Neural progenitor cell (in vitro differentiated cells): ENCODE measurements at regions not wholly inside any gene's neighbourhood (a gene's known extent, or its start where the extent isn't known, plus 50 kb on each side); places are given as distances from the start of the nearest gene placed in this dataset.

ENCODE experiments used
- DNase-seq: peaks from one replicate; pipeline ENCODE4 v3.0.0-alpha.2; 2016; ENCODE audit warnings: low spot score
- H2AFZ ChIP-seq: fragments of 200-600 bp; sonication (generic); replicated peaks from 2 replicates; pipeline ENCODE4 v1.6.1; 2016; ENCODE audit warnings: antibody characterized with exemption
- H3F3A ChIP-seq: fragments of 200-600 bp; sonication (generic); 2 replicates; pipeline ENCODE4 v1.6.1; 2016; ENCODE audit warnings: antibody characterized with exemption, low read depth
- H3K27ac ChIP-seq: fragments of 200-600 bp; sonication (generic); 2 replicates; pipeline ENCODE4 v1.5.1; 2016; ENCODE audit warnings: mild to moderate bottlenecking
- H3K27me3 ChIP-seq: fragments of 200-600 bp; sonication (generic); 2 replicates; pipeline ENCODE4 v1.6.1; 2016; ENCODE audit warnings: mild to moderate bottlenecking, moderate library complexity
- H3K36me3 ChIP-seq: fragments of 200-600 bp; sonication (generic); 2 replicates; pipeline ENCODE4 v1.5.1; 2016
- H3K4me1 ChIP-seq: fragments of 200-600 bp; sonication (generic); 2 replicates; pipeline ENCODE4 v1.6.1; 2016; ENCODE audit warnings: mixed run types
- H3K4me2 ChIP-seq: fragments of 200-600 bp; sonication (generic); 2 replicates; pipeline ENCODE4 v1.6.1; 2016
- H3K4me3 ChIP-seq: fragments of 200-600 bp; sonication (generic); 2 replicates; pipeline ENCODE4 v1.5.1; 2016
- H3K79me2 ChIP-seq: fragments of 200-600 bp; sonication (generic); 2 replicates; pipeline ENCODE4 v1.6.1; 2016; ENCODE audit warnings: low read depth
- H3K9ac ChIP-seq: fragments of 200-600 bp; sonication (generic); 2 replicates; pipeline ENCODE4 v1.6.1; 2016
- H3K9me3 ChIP-seq: fragments of 200-600 bp; sonication (generic); 2 replicates; pipeline ENCODE4 v1.5.1; 2016; ENCODE audit warnings: low read depth
- H4K20me1 ChIP-seq: fragments of 200-600 bp; sonication (generic); 2 replicates; pipeline ENCODE4 v1.6.1; 2016; ENCODE audit warnings: low read depth
- H3K27ac Mint-ChIP-seq: 3 replicates; pipeline ENCODE4 v1.8.0; 2021; ENCODE audit warnings: mixed read lengths
- H3K27me3 Mint-ChIP-seq: 2 replicates; pipeline ENCODE4 v1.8.0; 2022; ENCODE audit warnings: low read depth, mild to moderate bottlenecking, inconsistent platforms, moderate library complexity, mixed read lengths; ENCODE audit not compliant: insufficient read depth
- H3K36me3 Mint-ChIP-seq: 3 replicates; pipeline ENCODE4 v1.8.0; 2021; ENCODE audit warnings: mixed read lengths
- H3K4me1 Mint-ChIP-seq: 3 replicates; pipeline ENCODE4 v1.8.0; 2021; ENCODE audit warnings: mixed read lengths
- H3K4me3 Mint-ChIP-seq: 3 replicates; pipeline ENCODE4 v1.8.0; 2021; ENCODE audit warnings: mild to moderate bottlenecking, moderate library complexity, mixed read lengths
- H3K9me3 Mint-ChIP-seq: 3 replicates; pipeline ENCODE4 v1.8.0; 2020; ENCODE audit warnings: mixed read lengths
- EZH2 ChIP-seq: fragments of 200-600 bp; sonication (generic); IDR thresholded peaks from 2 replicates; pipeline ENCODE4 v1.6.1; 2017; ENCODE audit warnings: antibody characterized with exemption, mild to moderate bottlenecking, moderate library complexity
- EZH2phosphoT487 ChIP-seq: fragments of 200-600 bp; sonication (generic); IDR thresholded peaks from 2 replicates; pipeline ENCODE4 v1.6.1; 2017; ENCODE audit warnings: antibody characterized with exemption
- TF ChIP-seq, protein P1 (sequence below): fragments of 200-600 bp; sonication (generic); IDR thresholded peaks from 2 replicates; pipeline ENCODE4 v1.5.1; 2017; ENCODE audit warnings: antibody characterized with exemption, mild to moderate bottlenecking

DNA sequence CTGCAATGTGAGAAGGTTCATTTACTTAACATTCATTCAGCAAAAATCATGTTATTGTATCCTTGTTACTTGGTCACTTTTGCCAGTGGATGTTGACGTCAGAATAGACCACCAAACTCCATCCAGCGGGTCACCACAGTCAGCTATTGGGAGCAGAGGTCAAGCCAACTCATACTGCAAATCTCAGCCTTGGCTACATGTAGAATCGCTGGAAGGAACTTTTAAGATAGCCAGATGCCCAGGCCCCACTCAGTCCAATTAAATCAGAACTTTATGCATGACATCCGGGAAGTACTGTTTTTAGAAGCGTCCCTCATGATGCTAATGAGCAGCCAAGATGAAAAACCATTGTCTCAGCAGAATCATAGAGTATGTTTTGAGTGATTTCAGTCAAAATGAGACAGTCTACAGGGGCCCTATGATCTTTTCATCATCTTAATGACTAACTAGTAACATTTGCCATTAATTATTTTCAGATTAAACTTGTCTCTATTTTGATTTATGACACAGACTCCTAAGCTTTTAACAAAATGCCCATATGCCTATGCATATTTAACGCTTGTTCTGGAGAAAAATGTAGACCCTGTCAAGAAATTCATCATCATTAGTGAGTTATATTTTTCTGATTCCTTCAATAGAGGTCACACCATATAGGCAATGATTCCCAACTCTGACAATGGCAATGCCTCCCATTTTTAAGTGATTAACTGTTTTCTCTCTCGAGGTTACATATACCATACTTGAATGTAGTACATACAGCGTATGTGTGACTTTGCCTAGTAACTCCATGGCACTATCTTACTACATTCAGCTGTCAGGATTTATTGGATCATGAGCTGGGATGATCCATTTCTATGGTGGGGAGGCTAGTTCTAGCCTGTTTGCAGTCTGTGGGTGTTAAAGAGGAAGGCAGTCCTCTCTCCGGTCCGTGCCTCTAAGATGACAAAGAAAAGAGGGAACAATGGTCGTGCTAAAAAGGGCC is 63.7 kb upstream of the CCBE1 start:
- TF ChIP-seq EZH2 (no peak), EZH2phosphoT487 (no peak)
- TF ChIP-seq, protein P1, sequence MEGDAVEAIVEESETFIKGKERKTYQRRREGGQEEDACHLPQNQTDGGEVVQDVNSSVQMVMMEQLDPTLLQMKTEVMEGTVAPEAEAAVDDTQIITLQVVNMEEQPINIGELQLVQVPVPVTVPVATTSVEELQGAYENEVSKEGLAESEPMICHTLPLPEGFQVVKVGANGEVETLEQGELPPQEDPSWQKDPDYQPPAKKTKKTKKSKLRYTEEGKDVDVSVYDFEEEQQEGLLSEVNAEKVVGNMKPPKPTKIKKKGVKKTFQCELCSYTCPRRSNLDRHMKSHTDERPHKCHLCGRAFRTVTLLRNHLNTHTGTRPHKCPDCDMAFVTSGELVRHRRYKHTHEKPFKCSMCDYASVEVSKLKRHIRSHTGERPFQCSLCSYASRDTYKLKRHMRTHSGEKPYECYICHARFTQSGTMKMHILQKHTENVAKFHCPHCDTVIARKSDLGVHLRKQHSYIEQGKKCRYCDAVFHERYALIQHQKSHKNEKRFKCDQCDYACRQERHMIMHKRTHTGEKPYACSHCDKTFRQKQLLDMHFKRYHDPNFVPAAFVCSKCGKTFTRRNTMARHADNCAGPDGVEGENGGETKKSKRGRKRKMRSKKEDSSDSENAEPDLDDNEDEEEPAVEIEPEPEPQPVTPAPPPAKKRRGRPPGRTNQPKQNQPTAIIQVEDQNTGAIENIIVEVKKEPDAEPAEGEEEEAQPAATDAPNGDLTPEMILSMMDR = no peak
- H3K36me3 ChIP-seq = no peaks in the 10 kb centered on the region
- no peak overlapping the region for H3K4me3 ChIP-seq
- no peaks in the 10 kb centered on the region for H3K79me2 ChIP-seq
- no peaks in the 10 kb centered on the region for H3K4me1 ChIP-seq
- no peak overlapping the region for H2AFZ ChIP-seq
- no peak overlapping the region for H3K4me2 ChIP-seq
- H3K9ac ChIP-seq = no peak overlapping the region
- no peaks in the 10 kb centered on the region for H3K27me3 ChIP-seq
- no peak overlapping the region for H3K27ac ChIP-seq
- no peaks in the 10 kb centered on the region for H4K20me1 ChIP-seq
- no peak for DNase-seq
- peaks cover 2% of the 10 kb centered on the region for H3K9me3 Mint-ChIP-seq
- no peak overlapping the region for H3K27ac Mint-ChIP-seq
- H3K9me3 ChIP-seq = no peaks in the 10 kb centered on the region
- no peak overlapping the region for H3K4me3 Mint-ChIP-seq
- peaks cover 9% of the 10 kb centered on the region for H3K27me3 Mint-ChIP-seq
- H3F3A ChIP-seq = no peaks in the 10 kb centered on the region
- peaks cover under 1% of the 10 kb centered on the region for H3K4me1 Mint-ChIP-seq
- H3K36me3 Mint-ChIP-seq = no peaks in the 10 kb centered on the region

DNA sequence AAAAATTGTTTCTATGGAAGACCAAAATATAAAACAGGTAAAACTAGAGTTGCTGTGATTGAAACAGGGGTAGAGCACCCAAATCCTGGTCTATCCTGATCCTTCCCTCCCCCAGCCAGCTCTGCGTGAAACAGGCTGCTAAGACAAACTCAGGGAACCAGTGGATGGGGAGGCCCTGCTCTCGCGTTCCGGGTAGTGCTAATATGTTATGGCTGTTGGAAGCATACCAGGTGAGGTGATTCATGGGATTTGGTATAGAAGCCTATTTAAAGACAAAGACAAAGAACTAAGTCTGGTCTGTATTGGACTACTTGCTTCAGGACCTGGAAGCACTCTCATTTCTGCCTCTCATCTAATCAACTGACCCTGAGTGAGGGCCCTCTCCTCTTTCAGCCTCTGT is 63.0 kb upstream of the CCBE1 start:
- Histone ChIP-seq H2AFZ (no peak overlapping the region), H3K9ac (no peak overlapping the region), H3K36me3 (no peaks in the 10 kb centered on the region), H3F3A (no peaks in the 10 kb centered on the region), H3K27ac (no peak overlapping the region), H3K4me3 (no peak overlapping the region), H3K79me2 (no peaks in the 10 kb centered on the region), H3K9me3 (no peaks in the 10 kb centered on the region), H3K4me2 (no peak overlapping the region), H4K20me1 (no peaks in the 10 kb centered on the region), H3K4me1 (no peaks in the 10 kb centered on the region), H3K27me3 (no peaks in the 10 kb centered on the region)
- H3K27me3 Mint-ChIP-seq = peaks cover 7% of the 10 kb centered on the region
- TF ChIP-seq EZH2 (no peak), EZH2phosphoT487 (no peak)
- TF ChIP-seq, protein P1 = no peak
- H3K9me3 Mint-ChIP-seq = peaks cover 2% of the 10 kb centered on the region
- H3K4me3 Mint-ChIP-seq = no peak overlapping the region
- DNase-seq = no peak
- no peak overlapping the region for H3K27ac Mint-ChIP-seq
- H3K4me1 Mint-ChIP-seq = no peaks in the 10 kb centered on the region
- H3K36me3 Mint-ChIP-seq = no peaks in the 10 kb centered on the region

DNA sequence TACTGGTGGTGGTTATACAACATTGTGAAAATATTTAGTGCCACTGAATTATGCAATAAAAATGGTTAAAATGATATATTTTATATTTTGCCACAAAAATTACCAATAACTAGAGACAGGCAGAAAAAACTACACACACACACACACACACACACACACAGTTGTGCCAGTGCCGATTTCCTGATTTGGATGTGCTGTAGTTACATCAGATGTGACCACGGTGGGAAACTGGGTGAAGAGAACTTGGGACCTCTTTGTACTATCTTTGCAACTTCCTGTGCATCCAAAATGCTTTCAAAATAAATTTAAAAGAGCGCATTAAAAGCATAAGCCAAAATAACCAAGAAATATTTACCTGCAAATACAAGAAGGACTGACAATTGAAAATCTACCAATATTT is 61.6 kb upstream of the CCBE1 start:
- peaks cover 4% of the 10 kb centered on the region for H3K27me3 Mint-ChIP-seq
- H3K36me3 ChIP-seq = no peaks in the 10 kb centered on the region
- H4K20me1 ChIP-seq = no peaks in the 10 kb centered on the region
- H3K27ac ChIP-seq = no peak overlapping the region
- H3F3A ChIP-seq = no peaks in the 10 kb centered on the region
- no peak overlapping the region for H3K4me2 ChIP-seq
- H3K79me2 ChIP-seq = no peaks in the 10 kb centered on the region
- no peak for DNase-seq
- no peak overlapping the region for H3K27ac Mint-ChIP-seq
- H3K4me1 Mint-ChIP-seq = no peaks in the 10 kb centered on the region
- no peak overlapping the region for H3K9ac ChIP-seq
- no peak overlapping the region for H3K4me3 ChIP-seq
- H3K9me3 Mint-ChIP-seq = peaks cover 4% of the 10 kb centered on the region
- H3K36me3 Mint-ChIP-seq = no peaks in the 10 kb centered on the region
- no peak overlapping the region for H2AFZ ChIP-seq
- H3K4me1 ChIP-seq = no peaks in the 10 kb centered on the region
- H3K27me3 ChIP-seq = no peaks in the 10 kb centered on the region
- TF ChIP-seq EZH2 = no peak
- no peak for TF ChIP-seq EZH2phosphoT487
- TF ChIP-seq, protein P1 = no peak
- H3K4me3 Mint-ChIP-seq = no peak overlapping the region
- no peaks in the 10 kb centered on the region for H3K9me3 ChIP-seq
